ENCODE measurements at regions not wholly inside any gene's neighbourhood (a gene's known extent, or its start where the extent isn't known, plus 50 kb on each side); places are given as distances from the start of the nearest gene placed in this dataset.

DNA sequence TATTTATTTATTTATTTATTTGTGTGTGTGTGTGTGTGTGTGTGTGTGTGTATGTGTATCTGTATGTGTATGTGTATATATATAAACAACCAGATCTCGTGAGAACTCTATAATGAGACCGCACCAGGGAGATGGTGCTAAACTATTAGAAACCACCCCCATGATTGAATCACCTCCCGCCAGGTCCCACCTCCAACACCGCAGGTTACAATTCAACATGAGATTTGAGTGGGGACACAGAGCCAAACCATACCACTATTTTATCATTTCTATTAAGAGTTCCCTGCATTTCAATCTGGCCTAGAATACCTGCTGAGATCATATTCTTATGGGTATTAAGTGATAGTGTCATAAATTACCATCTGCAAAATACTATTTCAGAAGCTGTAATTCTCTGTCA lies 243.8 kb upstream of the PLEKHG7 start:
- no peak for DNase-seq

DNA sequence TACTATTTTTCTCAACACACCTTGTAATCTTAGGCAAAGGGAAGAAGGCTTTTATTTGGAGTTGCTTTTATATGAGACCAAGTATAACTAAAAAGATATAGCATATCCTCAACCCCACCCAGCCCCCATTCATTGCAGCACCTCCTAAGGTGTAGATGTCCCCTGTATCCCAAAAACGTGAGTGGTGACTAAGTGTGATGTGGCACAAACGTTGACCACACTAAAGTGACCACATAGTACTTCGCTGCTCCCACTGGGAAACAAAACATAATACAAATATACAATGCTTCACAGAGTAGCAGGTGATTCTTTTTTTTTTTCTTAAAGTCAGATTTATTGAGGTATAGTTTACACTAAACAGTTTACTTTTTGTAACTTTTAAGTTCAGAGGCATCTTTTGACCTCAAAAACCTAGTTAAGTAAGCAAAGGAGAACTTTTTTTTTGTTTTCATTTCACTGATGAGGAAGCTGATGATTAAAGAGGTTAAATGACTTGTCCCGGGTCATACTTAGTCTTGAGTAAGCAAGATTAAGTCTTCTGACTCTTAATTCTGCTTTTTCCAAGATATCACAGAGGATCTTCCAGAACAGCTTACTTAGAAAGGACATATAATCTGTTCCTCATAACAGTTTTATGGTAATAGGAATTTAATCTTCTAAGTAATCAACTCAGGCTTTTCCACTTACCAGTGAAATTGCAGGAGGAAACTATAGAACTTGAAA lies 245.2 kb upstream of the PLEKHG7 start:
- DNase-seq, result no peak

DNA sequence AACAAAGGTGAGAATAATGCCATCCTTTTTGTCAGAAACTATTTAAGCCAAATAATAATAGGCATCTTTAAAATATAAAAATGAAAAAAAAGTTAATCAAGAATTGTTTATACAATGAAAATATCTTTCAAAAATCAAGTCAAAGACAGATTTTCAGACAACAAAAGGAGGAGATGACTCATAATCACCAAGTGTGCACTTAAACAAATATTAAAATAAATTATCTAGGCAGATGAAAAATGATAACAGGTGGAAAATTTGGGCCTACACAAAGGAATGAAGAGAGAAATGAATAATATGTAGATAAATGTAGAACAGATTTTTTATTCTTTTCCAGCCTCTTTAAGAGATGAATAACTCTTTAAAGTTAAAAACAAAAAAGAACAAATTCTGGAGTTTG lies 250.0 kb upstream of the PLEKHG7 start:
- no peak for DNase-seq

DNA sequence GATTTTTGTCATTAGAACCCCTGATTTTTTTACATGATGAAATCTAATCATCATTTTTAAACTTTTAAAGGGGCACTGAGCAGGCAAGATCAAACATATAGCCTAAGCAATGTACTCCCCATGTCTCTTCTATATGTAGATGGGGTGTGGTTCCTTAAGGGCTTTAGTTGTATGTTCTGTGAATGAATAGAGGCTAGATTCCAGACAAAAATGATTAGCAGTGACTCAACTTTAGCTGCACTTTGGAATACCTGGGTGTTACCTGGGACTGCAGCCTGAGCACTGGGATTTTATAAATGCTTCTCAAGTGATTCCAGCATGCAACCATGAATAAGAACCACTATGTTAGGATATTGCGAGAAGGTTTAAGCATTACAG lies 256.7 kb upstream of the PLEKHG7 start:
- no peak for DNase-seq

DNA sequence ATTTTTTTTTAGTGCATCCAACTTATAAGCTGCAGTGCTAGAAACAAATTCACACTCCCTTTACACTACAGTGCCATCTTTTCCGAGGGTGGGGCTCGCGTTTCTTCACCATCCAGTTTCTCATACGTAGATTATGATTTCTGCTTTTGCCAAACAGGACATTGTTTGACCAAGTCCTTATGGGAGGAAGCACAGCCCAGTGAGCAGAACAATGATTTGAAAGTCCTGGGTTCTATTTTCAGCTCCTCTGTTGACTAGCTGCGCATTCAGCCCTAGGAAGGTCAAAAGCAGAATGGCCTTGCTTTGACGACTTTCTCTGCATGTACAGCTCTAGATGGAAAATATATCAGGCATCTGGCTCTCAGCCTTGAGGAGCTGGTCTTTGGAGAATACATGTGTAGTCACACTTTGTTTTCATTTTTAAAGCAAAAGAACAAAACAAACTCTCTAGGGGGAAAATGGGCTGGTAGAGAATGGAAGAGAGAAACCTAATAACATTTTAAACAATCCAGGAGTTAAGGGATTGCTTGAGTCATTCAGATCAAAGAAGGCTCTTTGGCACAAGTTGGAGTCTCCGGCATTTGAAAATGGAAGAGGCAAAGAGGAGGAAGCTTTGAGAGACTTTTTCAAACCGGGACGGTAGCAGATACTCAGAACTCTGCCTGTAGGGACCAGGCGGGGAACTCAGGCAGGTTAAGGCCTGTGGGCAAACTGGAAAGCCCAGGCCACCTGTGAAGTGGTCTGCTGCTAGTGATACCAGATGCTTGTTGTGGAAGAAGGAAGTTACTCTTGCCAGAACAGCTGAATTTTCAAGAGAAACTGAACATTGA lies 257.3 kb upstream of the PLEKHG7 start:
- no peak for DNase-seq

DNA sequence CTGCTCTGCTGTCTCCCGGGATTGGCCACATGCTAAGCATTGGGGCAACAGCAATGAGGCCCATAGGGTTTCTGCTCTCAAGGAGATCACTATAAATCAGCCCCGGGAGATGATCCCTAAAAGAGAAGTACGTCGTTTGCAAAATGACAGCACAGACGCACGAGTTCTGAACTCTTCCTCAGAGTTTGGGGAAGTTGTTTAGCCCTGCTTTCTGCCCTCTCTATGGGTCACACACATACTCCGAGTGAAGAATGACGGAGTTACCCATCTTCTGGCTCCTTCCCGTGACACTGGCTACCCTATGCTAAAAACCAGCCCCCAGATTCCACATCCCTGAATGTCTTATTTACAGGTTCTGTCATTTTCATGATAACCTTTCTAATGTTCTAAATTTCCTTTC lies 258.0 kb upstream of the PLEKHG7 start:
- no peak for DNase-seq

DNA sequence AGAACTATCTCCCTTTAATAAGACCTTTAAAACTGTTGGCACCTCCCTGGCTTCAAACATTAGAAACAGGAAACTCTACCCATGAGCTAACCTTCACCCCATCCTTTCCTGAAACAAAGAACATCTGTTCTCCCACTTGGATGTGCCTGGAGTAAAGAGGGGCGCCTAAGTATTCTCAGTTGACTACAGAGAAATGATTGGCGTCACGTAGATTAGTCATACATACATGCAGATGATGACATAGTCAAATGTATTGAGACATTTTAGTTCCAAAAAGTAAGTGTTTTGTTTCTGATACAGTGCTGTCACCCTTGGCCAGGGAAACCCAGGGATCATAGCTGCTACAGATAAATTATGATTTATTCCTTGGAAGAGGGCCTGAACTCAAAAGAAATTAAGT lies 260.0 kb upstream of the PLEKHG7 start:
- DNase-seq, result no peak

DNA sequence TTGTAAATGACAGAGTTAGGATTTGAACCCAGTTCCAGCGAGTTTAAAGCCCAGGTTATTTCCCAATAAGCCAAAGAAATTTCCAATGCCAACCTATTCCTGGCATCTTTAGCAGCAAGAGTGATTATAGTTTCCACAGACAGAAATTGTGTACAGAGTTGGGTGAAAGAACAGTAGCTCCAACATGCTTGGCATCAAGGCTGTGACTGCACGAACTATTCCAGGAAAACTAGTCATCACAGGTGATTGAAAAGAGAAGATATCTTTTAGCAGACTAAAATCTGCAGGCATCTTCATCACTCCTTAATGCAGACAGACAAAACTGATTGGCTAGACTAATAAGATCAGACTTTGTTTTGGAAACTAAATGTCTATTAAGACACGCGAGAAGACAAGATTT lies 262.7 kb upstream of the PLEKHG7 start:
- DNase-seq, result no peak

DNA sequence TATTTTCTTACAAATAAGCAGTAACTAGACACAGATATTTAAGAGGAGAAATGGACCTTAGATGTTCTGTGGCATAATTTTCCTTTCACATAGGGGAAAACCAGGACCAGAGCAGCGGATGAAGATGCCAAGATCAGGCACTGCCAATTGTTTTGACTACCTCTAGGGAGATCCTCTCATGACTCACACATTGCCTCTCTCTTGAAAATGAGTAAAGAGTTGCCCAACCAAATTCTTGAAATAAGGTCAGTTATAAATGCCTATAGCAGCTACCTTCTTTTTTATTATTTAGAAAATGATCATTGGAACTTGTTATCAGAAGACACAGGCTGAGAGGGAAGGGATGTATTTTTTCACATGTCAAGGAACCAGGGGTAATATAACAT lies 263.4 kb upstream of the PLEKHG7 start:
- DNase-seq, result no peak

DNA sequence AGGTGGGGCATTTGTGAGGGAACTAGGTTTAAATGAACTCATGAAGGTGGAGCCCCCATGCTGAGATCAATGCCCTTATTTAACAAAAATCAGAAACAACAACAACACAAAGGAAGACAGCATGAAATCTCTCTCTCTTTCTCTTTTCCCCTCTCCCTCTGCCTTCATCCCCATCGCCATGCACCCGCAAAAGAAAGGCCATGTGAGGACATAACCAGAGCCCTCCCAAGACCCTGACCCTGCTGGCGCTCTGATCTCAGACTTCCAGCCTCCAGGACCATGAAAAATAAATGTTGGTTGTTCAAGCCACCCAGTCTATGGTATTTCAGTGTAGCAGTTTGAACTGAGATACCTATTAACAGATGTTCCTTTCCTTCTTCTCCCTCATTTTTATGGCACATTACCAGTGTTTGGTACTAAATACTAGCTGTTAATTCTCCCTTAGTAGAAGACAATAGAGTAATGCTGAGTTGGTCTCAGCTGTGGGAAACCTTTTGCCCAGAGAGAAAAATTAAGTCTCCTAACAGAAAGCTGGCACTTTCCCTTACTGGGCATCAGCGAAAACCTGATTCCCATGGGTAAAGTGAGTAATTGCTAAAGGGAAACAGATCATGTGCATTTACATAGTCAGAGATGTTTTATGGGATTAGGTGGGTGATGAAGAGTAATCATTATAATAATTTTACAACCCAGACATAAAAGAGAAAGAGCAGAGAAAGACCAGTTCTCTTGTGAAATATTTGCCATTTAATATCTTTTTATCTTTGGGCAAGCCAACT lies 264.0 kb upstream of the PLEKHG7 start:
- DNase-seq, result no peak

DNA sequence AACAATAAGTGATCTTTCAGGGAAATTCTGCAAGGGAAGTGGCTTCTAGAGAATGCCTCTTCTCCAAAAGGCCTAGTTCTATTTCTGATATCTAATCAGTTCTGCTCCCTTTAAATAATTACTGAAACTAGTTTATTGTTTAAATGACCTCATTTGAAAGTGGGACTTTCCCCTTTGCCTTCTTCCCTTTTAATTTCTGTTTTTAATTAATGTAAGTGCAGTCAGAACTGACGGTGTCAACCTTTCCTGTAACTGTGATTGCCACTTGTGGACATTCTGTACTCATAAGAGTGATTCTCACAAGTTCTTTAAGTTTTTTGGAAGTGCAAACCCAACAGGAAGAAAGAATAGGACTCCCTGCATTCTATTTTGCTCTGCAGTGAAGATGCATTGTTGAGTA lies 265.3 kb upstream of the PLEKHG7 start:
- DNase-seq, result no peak

DNA sequence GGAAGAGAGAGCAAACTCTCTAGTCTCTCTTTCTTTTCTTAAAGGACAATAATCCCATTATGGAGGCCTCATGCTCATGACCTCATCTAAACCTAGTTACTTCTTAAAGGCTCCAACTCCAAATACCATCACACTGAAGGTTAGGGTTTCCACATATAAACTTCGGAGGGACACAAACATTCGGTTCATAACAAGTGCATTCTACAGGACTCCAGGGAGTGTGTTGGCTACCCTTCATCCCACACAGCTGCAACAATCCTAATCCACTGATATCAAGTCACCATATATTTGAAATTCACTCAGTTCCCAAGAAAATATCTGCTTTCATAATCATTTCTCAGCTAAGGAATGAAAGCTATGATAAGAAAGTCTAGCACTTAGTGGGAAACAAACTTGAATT lies 265.9 kb upstream of the PLEKHG7 start:
- no peak for DNase-seq

DNA sequence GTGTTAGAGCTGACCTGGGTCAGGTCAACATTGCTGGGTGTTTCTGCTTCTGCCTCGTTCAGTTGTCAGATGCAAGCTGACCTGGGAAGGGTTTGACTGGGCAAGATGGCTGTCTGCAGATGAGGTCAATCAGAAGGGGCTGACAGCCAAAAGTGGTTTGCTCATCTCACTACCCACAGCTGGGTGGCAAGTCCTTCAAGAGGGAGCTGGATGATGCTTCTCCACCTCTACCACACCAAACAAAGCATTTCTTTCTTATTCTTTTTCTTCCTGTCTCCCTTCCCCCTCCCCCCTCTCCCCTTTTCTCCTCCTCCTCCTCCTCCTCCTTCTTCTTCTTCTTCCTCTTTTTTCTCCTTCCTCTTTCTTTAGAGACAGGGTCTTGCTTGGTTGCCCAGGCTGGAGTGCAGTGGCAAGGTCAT lies 268.2 kb upstream of the PLEKHG7 start:
- no peak for DNase-seq

DNA sequence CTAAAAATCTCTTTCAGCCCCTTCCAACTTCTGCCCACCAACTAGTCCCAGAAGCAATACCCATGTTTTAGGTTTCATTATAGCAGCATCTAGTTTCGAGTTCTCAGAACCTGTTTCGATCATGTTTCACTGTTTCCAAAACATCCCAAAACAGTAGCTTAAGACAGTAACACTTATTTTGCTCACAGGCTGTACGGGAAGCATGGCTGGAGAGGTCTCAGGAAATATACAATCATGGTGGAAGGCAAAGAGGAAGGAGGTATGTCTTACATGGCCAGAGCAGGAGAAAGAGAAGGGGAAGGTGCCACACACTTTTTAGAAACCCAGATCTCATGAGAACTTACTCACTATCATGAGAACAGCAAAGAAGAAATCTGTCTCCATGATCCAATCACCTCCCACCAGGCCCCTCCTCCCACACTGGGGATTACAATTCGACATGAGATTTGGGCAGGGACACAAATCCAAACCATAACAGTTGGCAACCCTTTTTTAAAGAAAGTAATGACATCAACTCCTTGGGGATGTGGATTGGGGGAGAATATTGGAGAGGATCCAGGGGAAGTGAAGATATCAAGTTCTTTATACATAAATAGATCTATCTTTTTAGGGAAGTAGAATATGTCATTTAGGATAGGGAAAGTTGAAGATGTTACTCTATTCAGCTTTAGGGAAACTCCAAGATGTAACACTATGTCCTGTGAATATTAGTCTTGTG lies 269.9 kb upstream of the PLEKHG7 start:
- DNase-seq, result no peak

DNA sequence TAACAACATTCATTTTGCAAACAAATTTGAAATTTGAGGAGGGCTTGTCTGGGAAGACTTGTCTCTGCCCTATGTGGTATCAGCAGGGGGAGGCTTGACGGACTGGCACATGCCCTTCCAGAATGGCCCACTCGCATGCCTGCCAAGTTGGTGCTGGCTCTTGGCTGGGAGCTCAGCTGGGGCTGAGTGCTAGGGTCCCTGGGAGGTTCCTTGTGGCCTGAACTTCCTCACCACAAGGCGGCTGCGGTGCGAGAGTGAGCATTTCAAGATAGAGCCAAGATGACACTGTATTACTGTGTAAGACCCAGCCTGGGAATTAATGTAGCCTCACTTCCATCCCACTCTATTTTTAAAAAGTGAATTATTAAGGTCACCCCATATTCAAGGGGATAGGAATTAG lies 271.6 kb upstream of the PLEKHG7 start:
- no peak for DNase-seq

DNA sequence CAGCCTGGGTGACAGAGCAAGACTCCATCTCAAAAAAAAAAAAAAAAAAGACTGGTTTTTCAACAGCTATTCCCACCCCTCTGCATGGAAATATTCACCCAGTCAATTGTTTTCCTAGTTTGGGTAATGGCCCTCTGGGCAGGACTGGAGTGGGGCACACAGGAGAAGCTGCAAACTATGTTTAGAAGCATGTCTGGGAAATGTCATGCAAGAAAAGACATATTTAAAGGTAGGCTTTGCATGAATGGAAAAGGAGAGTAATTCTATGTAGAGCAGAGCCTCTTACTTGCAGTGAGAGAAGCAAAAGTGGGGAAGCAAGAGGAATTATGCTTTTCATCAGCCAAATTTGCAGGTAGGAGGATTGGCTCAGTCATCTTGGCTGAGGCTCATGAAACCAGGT lies 276.5 kb upstream of the PLEKHG7 start:
- DNase-seq, result no peak

DNA sequence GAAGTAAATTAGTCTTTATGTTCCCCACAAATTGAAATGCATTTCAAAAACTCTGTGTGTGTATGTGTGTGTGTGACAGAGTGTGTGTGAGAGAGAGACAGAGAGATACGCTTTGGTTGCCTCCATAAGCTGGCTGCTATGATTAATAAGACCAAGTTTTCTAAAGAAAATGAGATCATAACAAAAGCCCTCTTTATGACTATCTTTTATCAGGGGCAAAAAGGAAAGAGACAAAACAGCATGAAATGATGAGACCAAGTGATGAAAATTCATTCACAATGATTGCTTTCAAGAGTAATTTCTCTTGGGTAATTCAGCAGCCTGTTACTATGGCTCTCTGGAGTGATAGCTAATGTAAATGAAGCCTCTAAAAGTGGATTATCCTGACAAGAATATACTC lies 277.6 kb upstream of the PLEKHG7 start:
- no peak for DNase-seq

DNA sequence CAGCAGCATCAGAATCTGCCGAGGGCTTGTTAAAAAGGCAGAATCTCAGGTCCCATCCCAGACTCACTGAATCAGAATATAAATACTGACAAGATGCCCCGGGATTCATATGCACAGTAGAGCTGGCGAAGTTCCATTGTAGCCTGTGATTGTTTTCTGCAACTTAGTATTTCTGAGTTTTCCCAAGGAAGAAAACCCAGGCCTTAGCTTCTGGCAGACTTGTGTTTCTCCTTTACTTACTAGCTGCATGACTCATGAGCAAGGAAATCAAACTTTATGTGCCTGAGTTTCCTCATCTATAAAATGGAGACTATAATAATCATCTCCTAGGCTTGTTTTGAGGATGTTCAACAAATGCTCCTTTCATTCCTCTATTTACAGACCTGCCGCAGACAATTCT lies 278.5 kb upstream of the PLEKHG7 start:
- no peak for DNase-seq

DNA sequence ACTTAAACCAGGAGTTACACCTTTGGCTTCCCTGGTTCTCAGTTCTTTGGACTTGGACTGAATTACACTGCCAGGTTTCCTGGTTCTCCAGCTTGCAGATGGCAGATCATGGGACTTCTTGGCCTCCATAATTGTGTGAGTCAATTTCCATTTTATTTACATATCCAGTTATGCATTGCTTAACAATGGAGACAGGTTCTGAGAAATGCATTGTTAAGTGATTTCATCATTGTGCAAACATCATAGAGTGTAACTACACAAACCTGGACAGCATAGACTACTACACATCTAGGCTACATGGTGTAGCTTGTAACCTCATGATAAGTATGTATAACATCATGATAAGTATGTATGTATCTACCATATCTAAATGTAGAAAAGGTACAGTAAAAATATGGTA lies 276.1 kb upstream of the BTG1 start:
- no peak for DNase-seq

DNA sequence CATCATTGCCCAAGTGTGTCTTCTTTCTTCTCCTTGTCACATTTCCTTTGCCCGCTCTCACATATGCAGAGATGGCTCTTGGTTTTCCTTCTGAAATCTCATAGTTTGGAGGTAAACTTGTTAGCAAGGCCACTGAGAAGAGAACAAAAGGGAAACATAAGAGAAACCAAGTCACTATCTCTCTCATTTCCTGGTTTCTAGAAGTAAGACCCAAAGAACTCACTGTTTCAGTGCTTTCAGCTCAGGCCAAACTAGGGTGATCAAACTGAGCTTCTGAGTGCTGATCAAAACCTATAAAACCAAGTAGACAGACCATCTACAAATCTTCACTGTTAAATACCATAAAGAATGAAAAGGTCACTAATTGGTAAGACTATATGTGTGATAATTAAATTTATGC lies 275.4 kb upstream of the BTG1 start:
- no peak for DNase-seq

DNA sequence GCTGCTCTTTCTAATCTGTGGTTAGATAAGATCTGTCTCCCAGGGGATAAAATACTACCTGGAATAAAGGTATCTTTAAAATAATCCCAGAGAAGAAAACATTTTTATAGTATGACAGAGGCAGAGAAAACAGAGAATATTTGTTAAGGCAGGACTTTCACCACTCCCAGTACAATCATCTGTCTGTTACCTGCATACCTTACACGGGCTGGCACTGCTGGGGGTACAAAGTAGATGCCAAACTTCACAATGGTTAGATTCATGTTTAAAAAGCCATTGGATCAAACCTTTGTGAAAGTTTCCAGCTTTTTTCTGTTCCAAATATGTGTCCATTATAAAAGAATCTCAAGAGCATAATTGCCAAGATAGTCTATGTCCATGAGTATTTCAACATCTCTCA lies 273.6 kb upstream of the BTG1 start:
- no peak for DNase-seq

DNA sequence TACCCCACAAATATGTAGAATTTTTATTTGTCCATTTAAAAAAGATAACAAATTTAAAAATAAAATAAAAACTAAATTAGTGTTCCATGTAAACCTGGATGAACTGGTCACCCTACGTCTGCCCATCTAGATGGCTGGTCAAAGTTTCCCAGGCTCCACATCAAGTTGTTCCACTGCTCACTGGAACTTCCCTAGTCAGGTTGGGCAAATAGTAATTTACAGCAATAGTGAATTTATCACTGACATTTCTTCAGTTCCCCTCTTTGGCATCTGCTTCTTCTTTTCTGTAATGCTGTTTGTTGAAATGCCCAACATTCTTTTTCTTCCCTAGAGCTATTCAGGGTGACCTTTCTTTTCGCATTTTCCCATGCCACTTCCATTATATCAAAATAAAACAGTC lies 272.7 kb upstream of the BTG1 start:
- DNase-seq, result no peak

DNA sequence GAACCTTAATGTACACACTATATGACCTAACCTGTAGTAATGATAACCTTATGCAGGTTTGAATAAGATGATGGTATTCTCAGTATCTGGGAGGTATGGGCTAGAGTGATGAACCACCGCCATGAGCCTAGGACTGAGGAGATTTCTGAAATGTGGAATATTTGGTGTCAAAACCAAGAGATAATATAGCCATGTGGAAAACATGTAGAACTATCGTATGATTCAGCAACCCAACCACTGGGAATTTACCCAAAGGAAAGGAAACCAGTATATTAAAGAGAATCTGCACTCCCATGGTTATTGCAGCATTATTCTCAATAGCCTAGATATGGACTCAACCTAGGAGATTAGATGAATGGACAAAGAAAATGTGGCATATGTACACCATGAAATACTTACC lies 271.7 kb upstream of the BTG1 start:
- no peak for DNase-seq

Measured in NCI-H187 treated with DMSO at 0.1 percent for 48 hours (cell line).